IMR-90 (cell line): ENCODE measurements at regions not wholly inside any gene's neighbourhood (a gene's known extent, or its start where the extent isn't known, plus 50 kb on each side); places are given as distances from the start of the nearest gene placed in this dataset.

Experiments used
- ATAC-seq: fragments of 200-7000 bp; cut with Tn5 transposase; 2 replicates; pipeline ENCODE4 v1.9.1; 2020; ENCODE audit warnings: low read depth, mild to moderate bottlenecking, moderate library complexity
- BruUV-seq: library from RNA; stranded (reverse); fragments of 400-500 nt; replicated peaks from 2 replicates; lab custom pipeline; 2021; lab: Mats Ljungman, UMichigan
- CTCF ChIA-PET: fragments of 300-600 bp; formaldehyde crosslinking; extraction: SDS; loops from one replicate; lab custom pipeline; 2021; ENCODE audit warnings: antibody characterized with exemption; lab: Yijun Ruan, JAX
- POLR2A ChIA-PET: fragments of 300-600 bp; sonication (Branson Sonifier 250); formaldehyde crosslinking; loops from one replicate; lab custom pipeline; 2022; ENCODE audit warnings: antibody characterized with exemption; ENCODE audit not compliant: unreplicated experiment; lab: Charles Lee
- DNase-seq: peaks from one replicate; pipeline ENCODE4 v3.0.0; 2013
- H2AFZ ChIP-seq: replicated peaks from 2 replicates; pipeline ENCODE3; 2013; ENCODE audit warnings: low read length, mild to moderate bottlenecking; ENCODE audit not compliant: poor library complexity
- H2AK5ac ChIP-seq: 2 replicates; pipeline ENCODE4 v1.6.1; 2013; ENCODE audit warnings: low read depth, low read length, inconsistent platforms
- H2AK9ac ChIP-seq: replicated peaks from 2 replicates; pipeline ENCODE3; 2013; ENCODE audit warnings: mild to moderate bottlenecking, low read depth, low read length, moderate library complexity; ENCODE audit not compliant: poor library complexity
- H2BK120ac ChIP-seq: 2 replicates; pipeline ENCODE4 v1.6.1; 2013; ENCODE audit warnings: low read depth, low read length, inconsistent platforms
- H2BK15ac ChIP-seq: 3 replicates; pipeline ENCODE4 v1.6.1; 2013; ENCODE audit warnings: low read depth, low read length, inconsistent platforms
- H2BK20ac ChIP-seq: 2 replicates; pipeline ENCODE4 v1.6.1; 2013; ENCODE audit warnings: low read depth, mild to moderate bottlenecking, inconsistent platforms, low read length, moderate library complexity
- H2BK5ac ChIP-seq: 2 replicates; pipeline ENCODE4 v1.6.1; 2013; ENCODE audit warnings: mild to moderate bottlenecking, low read depth, low read length, inconsistent platforms; ENCODE audit not compliant: poor library complexity, severe bottlenecking
- H3K14ac ChIP-seq: replicated peaks from 2 replicates; pipeline ENCODE4 v1.6.1; 2013; ENCODE audit warnings: low read depth, low read length, inconsistent platforms
- H3K18ac ChIP-seq: 2 replicates; pipeline ENCODE4 v1.6.1; 2013; ENCODE audit warnings: low read depth, low read length, control low read depth
- H3K23ac ChIP-seq: 2 replicates; pipeline ENCODE4 v1.6.1; 2013; ENCODE audit warnings: low read depth, low read length, inconsistent platforms
- H3K27ac ChIP-seq: 2 replicates; pipeline ENCODE4 v1.5.1; 2013; ENCODE audit warnings: mild to moderate bottlenecking, control low read depth, low read length; ENCODE audit not compliant: insufficient read depth
- H3K27me3 ChIP-seq: 2 replicates; pipeline ENCODE4 v1.6.1; 2013; ENCODE audit warnings: low read length; ENCODE audit not compliant: control insufficient read depth, insufficient read depth
- H3K36me3 ChIP-seq: 2 replicates; pipeline ENCODE4 v1.6.1; 2013; ENCODE audit warnings: low read length, mixed read lengths; ENCODE audit not compliant: control insufficient read depth, insufficient read depth
- H3K4ac ChIP-seq: 2 replicates; pipeline ENCODE4 v1.6.1; 2013; ENCODE audit warnings: low read depth, low read length, inconsistent platforms
- H3K4me1 ChIP-seq: 2 replicates; pipeline ENCODE4 v1.6.1; 2013; ENCODE audit warnings: low read length, mixed read lengths; ENCODE audit not compliant: control insufficient read depth, insufficient read depth
- H3K4me2 ChIP-seq: 2 replicates; pipeline ENCODE4 v1.6.1; 2013; ENCODE audit warnings: low read depth, mild to moderate bottlenecking, control low read depth, low read length, moderate library complexity
- H3K4me3 ChIP-seq: 2 replicates; pipeline ENCODE4 v1.5.1; 2013; ENCODE audit warnings: low read depth, mild to moderate bottlenecking, control low read depth, low read length, moderate library complexity; ENCODE audit not compliant: insufficient read depth
- H3K56ac ChIP-seq: 2 replicates; pipeline ENCODE4 v1.6.1; 2013; ENCODE audit warnings: low read length, inconsistent platforms; ENCODE audit not compliant: insufficient read depth; ENCODE audit errors: extremely low read depth
- H3K79me1 ChIP-seq, 2 experiments: 2 replicates each; pipeline ENCODE4 v1.6.1; 2013; ENCODE audit warnings: low read length in 2 of 2, inconsistent platforms in 1 of 2, low read depth in 1 of 2
- H3K9ac ChIP-seq: 2 replicates; pipeline ENCODE4 v1.6.1; 2013; ENCODE audit warnings: low read depth, low read length, control low read depth
- H3K9me1 ChIP-seq: 2 replicates; pipeline ENCODE4 v1.6.1; 2013; ENCODE audit warnings: low read length, inconsistent platforms; ENCODE audit not compliant: insufficient read depth
- H3K9me3 ChIP-seq: 2 replicates; pipeline ENCODE4 v1.6.1; 2013; ENCODE audit warnings: low read length; ENCODE audit not compliant: control insufficient read depth, insufficient read depth
- H4K20me1 ChIP-seq: 2 replicates; pipeline ENCODE4 v1.6.1; 2013; ENCODE audit warnings: low read length, inconsistent platforms; ENCODE audit not compliant: insufficient read depth
- H4K5ac ChIP-seq: 2 replicates; pipeline ENCODE4 v1.6.1; 2013; ENCODE audit warnings: mild to moderate bottlenecking, low read depth, low read length, control low read depth
- H4K8ac ChIP-seq, 2 experiments: 2 replicates each; pipeline ENCODE4 v1.6.1; 2013; ENCODE audit warnings: low read depth in 2 of 2, low read length in 2 of 2, control low read depth in 1 of 2, inconsistent platforms in 1 of 2
- H4K91ac ChIP-seq: 2 replicates; pipeline ENCODE4 v1.6.1; 2013; ENCODE audit warnings: low read depth, low read length, inconsistent platforms; ENCODE audit not compliant: insufficient read depth
- MAFK ChIP-seq: IDR thresholded peaks from 2 replicates; pipeline ENCODE4 v1.6.1; 2012; ENCODE audit warnings: low read depth, low read length, improper control_type of control experiment
- MAZ ChIP-seq: IDR thresholded peaks from 2 replicates; pipeline ENCODE4 v1.6.1; 2012; ENCODE audit warnings: low read depth, mild to moderate bottlenecking, low read length, improper control_type of control experiment, moderate library complexity, borderline replicate concordance
- NFE2L2 ChIP-seq: fragments of 150-350 bp; IDR thresholded peaks from 2 replicates; pipeline ENCODE4 v1.6.1; 2016; ENCODE audit warnings: low read depth, mild to moderate bottlenecking, low read length
- RCOR1 ChIP-seq: IDR thresholded peaks from 2 replicates; pipeline ENCODE4 v1.6.1; 2012; ENCODE audit warnings: mild to moderate bottlenecking, low read length, improper control_type of control experiment; ENCODE audit not compliant: insufficient replicate concordance
- USF2 ChIP-seq: fragments of 150-350 bp; IDR thresholded peaks from 2 replicates; pipeline ENCODE4 v1.6.1; 2017; ENCODE audit warnings: mild to moderate bottlenecking, antibody characterized with exemption, low read length, low read depth
- WGBS, 2 experiments: methylation state at CpG; one replicate each; pipeline versions ENCODE4 v1.1.5 to v1.1.7; 2013; ENCODE audit warnings: missing lambda C conversion rate in 2 of 2; ENCODE audit not compliant: insufficient read length in 1 of 2; ENCODE audit errors: extremely low coverage in 2 of 2; 5-methylcytosine and 5-hydroxymethylcytosine counted together
- dilution Hi-C: fragments of 300-500 bp; cut with HindIII; formaldehyde crosslinking; loops from one replicate; pipeline ENCODE4 v1.14.3; 2018; ENCODE audit warnings: low sequenced_read_pairs; ENCODE audit not compliant: unreplicated experiment
- in situ Hi-C: fragments of 300-500 bp; cut with MboI; formaldehyde crosslinking; loops from 3 replicates; pipeline ENCODE4 v1.14.3; 2019; ENCODE audit warnings: low sequenced_read_pairs, inconsistent platforms, mixed read lengths
- intact Hi-C: fragments of 100-400 bp; cut with micrococcal nuclease; formaldehyde crosslinking; loops from 2 replicates; pipeline ENCODE4 v1.10.0; 2022

GRCh38 chr13:106799781-106800335, 231.9 kb upstream of the ARGLU1 start:
- ATAC-seq = no peak
- CTCF ChIA-PET = no interaction called here
- no TSS peak for BruUV-seq

More at GRCh38 chr13:106799781-106800335, 231.9 kb upstream of the ARGLU1 start:
- Histone ChIP-seq H2AK5ac (no peak overlapping the region), H3K9me3 (no peaks in the 10 kb centered on the region), H4K5ac (no peak overlapping the region), H3K36me3 (no peaks in the 10 kb centered on the region), H3K4ac (no peak overlapping the region), H3K4me2 (no peak overlapping the region), H4K8ac (no peak overlapping the region), H3K9me1 (no peaks in the 10 kb centered on the region), H3K27ac (no peak overlapping the region), H3K56ac (no peak overlapping the region), H3K4me3 (no peak overlapping the region), H4K91ac (no peak overlapping the region), H2BK5ac (no peak overlapping the region), H2BK15ac (no peak overlapping the region), H2AK9ac (no peak overlapping the region), H2BK20ac (no peak overlapping the region), H3K79me1 (no peaks in the 10 kb centered on the region), H3K9ac (no peak overlapping the region), H3K27me3 (no peaks in the 10 kb centered on the region), H2AFZ (no peak overlapping the region), H4K20me1 (no peaks in the 10 kb centered on the region), H3K18ac (no peak overlapping the region), H3K14ac (no peak overlapping the region), H3K4me1 (no peaks in the 10 kb centered on the region), H2BK120ac (no peak overlapping the region), H3K23ac (no peak overlapping the region)
- dilution Hi-C loops (no loop called here), intact Hi-C loops (no loop called here), in situ Hi-C loops (no loop called here)
- no peak for DNase-seq
- TF ChIP-seq MAZ (no peak), MAFK (no peak), NFE2L2 (no peak), USF2 (no peak), RCOR1 (no peak)
- POLR2A ChIA-PET = no interaction called here
- WGBS, 2 experiments = no CpG with 5 or more reads among the region's 10 CpGs
